ENCODE measurements at regions not wholly inside any gene's neighbourhood (a gene's known extent, or its start where the extent isn't known, plus 50 kb on each side); places are given as distances from the start of the nearest gene placed in this dataset.

DNA sequence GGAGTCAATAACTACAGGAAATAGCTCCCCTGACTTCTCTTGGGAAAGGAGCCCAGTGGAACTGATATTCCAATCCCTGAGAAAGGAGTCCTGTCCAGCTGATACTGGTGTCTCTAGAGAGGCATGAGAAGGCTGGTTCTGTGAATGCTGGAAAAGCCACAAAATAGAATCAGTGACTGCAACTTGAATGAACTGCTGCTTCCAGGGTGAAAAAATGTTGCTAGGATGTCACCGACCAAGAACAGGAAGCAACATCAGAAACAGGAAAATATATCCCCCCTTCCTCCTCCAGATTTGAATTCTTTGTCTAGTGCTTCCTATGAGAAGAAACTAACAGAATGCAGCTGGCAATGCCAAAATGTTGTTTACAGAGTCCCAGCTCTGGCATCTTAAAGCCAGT is 269.3 kb upstream of the LYPLAL1 start:
- H4K8ac ChIP-seq (ENCODE audit: low read length): no peak overlapping the region
- no peak overlapping the region for H2BK12ac ChIP-seq (ENCODE audit: low read length in 2 of 2)
- no peak overlapping the region for H3K4ac ChIP-seq (ENCODE audit: low read depth in 1 of 2, low read length in 2 of 2)
- no peaks in the 10 kb centered on the region for H3K4me1 ChIP-seq (ENCODE audit: control insufficient read depth, insufficient read depth, low read depth, low read length)
- no peak overlapping the region for H3K9ac ChIP-seq (ENCODE audit: low read length)
- no peak overlapping the region for H3K18ac ChIP-seq (ENCODE audit: low read depth in 1 of 2, low read length in 2 of 2)
- no peak overlapping the region for H3K27ac ChIP-seq (ENCODE audit: low read length, poor library complexity, severe bottlenecking)
- H2AFZ ChIP-seq (ENCODE audit: low read depth, low read length): no peak overlapping the region
- H4K91ac ChIP-seq (ENCODE audit: low read length): no peak overlapping the region
- DNase-seq: no peak
- no peaks in the 10 kb centered on the region for H3K79me1 ChIP-seq (replicated peaks; ENCODE audit: low read length, poor library complexity, severe bottlenecking)
- H2BK5ac ChIP-seq (ENCODE audit: low read depth, low read length, poor library complexity, severe bottlenecking): no peak overlapping the region
- H3K4me3 ChIP-seq (ENCODE audit: insufficient read depth in 1 of 2, low read depth in 1 of 2, low read length in 2 of 2): no peak overlapping the region
- no peak overlapping the region for H2BK15ac ChIP-seq (ENCODE audit: low read depth, poor library complexity, severe bottlenecking)
- H2BK120ac ChIP-seq (ENCODE audit: low read depth, low read length): no peak overlapping the region
- H3K9me3 ChIP-seq (ENCODE audit: control insufficient read depth, low read length): no peaks in the 10 kb centered on the region
- no peaks in the 10 kb centered on the region for H3K27me3 ChIP-seq (ENCODE audit: control insufficient read depth in 1 of 2, insufficient read depth in 1 of 2, low read length in 2 of 2)
- 0% methylated on average over 1 of the region's 1 CpG for WGBS
- H3K23ac ChIP-seq (ENCODE audit: low read length in 2 of 2): no peak overlapping the region
- H3K36me3 ChIP-seq (ENCODE audit: control insufficient read depth in 1 of 2, insufficient read depth in 2 of 2, low read depth in 1 of 2, low read length in 2 of 2): no peaks in the 10 kb centered on the region
- H3K4me2 ChIP-seq (ENCODE audit: low read length, poor library complexity, severe bottlenecking): no peak overlapping the region
- no peak overlapping the region for H2AK5ac ChIP-seq (ENCODE audit: low read length, severe bottlenecking)
- H3K14ac ChIP-seq (ENCODE audit: low read length in 2 of 2): no peak overlapping the region

DNA sequence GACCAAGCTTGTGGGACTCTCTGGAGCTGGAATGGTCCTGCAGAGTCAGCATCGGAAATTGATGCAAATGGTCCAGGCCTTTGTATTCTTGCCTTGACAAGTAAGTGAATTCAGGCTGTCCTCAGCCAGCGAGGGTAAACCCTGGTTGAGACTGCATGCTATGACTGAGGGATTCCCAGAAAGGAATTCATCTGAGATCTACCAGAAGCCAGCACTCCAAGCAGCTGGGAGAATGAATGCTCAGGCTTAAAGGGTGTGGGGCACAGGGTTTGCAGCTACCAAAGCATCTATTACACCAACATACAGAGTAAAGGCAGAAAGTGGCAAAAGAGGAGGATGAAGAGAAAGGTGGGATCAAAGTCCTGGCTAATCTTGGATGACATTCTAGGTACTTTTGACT is 257.0 kb upstream of the LYPLAL1 start:
- DNase-seq: no peak
- WGBS: 94% methylated on average over 2 of the region's 2 CpGs

DNA sequence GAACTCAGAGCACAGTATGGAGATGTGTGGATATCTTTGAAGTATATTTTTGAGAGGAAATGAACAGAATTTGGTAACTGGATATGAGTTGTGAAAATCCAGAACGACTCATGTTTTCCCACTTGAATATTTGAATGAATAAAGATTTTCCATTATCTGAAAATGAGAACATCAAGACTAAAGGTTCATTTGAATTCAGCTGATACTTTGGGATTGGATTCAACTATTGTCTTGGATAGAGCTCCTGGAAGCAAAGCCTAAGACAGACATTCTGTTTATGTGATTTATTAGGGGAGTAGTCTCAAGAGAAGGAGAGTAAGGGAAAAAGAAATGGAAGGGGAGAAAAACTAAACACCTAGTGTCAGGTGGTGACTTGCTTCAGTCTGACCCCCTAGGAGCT is 256.0 kb upstream of the LYPLAL1 start:
- no peak overlapping the region for H4K8ac ChIP-seq (ENCODE audit: low read length)
- no peaks in the 10 kb centered on the region for H3K9me3 ChIP-seq (ENCODE audit: control insufficient read depth, low read length)
- H2AK5ac ChIP-seq (ENCODE audit: low read length, severe bottlenecking): no peak overlapping the region
- H3K4ac ChIP-seq (ENCODE audit: low read depth in 1 of 2, low read length in 2 of 2): no peak overlapping the region
- H3K14ac ChIP-seq (ENCODE audit: low read length in 2 of 2): no peak overlapping the region
- no peak overlapping the region for H3K9ac ChIP-seq (ENCODE audit: low read length)
- no peak overlapping the region for H3K23ac ChIP-seq (ENCODE audit: low read length in 2 of 2)
- no peak overlapping the region for H3K4me2 ChIP-seq (ENCODE audit: low read length, poor library complexity, severe bottlenecking)
- H2BK12ac ChIP-seq (ENCODE audit: low read length in 2 of 2): no peak overlapping the region
- H3K27ac ChIP-seq (ENCODE audit: low read length, poor library complexity, severe bottlenecking): no peak overlapping the region
- no peak for DNase-seq
- no peak overlapping the region for H2BK5ac ChIP-seq (ENCODE audit: low read depth, low read length, poor library complexity, severe bottlenecking)
- no peaks in the 10 kb centered on the region for H3K4me1 ChIP-seq (ENCODE audit: control insufficient read depth, insufficient read depth, low read depth, low read length)
- H4K91ac ChIP-seq (ENCODE audit: low read length): no peak overlapping the region
- H3K36me3 ChIP-seq (ENCODE audit: control insufficient read depth in 1 of 2, insufficient read depth in 2 of 2, low read depth in 1 of 2, low read length in 2 of 2): no peaks in the 10 kb centered on the region
- WGBS: no CpG with 5 or more reads among the region's 1 CpG
- H2AFZ ChIP-seq (ENCODE audit: low read depth, low read length): no peak overlapping the region
- no peak overlapping the region for H3K18ac ChIP-seq (ENCODE audit: low read depth in 1 of 2, low read length in 2 of 2)
- no peaks in the 10 kb centered on the region for H3K27me3 ChIP-seq (ENCODE audit: control insufficient read depth in 1 of 2, insufficient read depth in 1 of 2, low read length in 2 of 2)
- H2BK120ac ChIP-seq (ENCODE audit: low read depth, low read length): no peak overlapping the region
- H3K79me1 ChIP-seq (replicated peaks; ENCODE audit: low read length, poor library complexity, severe bottlenecking): no peaks in the 10 kb centered on the region
- no peak overlapping the region for H3K4me3 ChIP-seq (ENCODE audit: insufficient read depth in 1 of 2, low read depth in 1 of 2, low read length in 2 of 2)
- no peak overlapping the region for H2BK15ac ChIP-seq (ENCODE audit: low read depth, poor library complexity, severe bottlenecking)

More for the DNA sequence above, 257.0 kb upstream of the LYPLAL1 start:
- Histone ChIP-seq H3K27me3 (ENCODE audit: control insufficient read depth in 1 of 2, insufficient read depth in 1 of 2, low read length in 2 of 2) (no peaks in the 10 kb centered on the region), H3K79me1 (replicated peaks; ENCODE audit: low read length, poor library complexity, severe bottlenecking) (no peaks in the 10 kb centered on the region), H3K4me1 (ENCODE audit: control insufficient read depth, insufficient read depth, low read depth, low read length) (no peaks in the 10 kb centered on the region), H4K8ac (ENCODE audit: low read length) (no peak overlapping the region), H3K36me3 (ENCODE audit: control insufficient read depth in 1 of 2, insufficient read depth in 2 of 2, low read depth in 1 of 2, low read length in 2 of 2) (no peaks in the 10 kb centered on the region), H3K9me3 (ENCODE audit: control insufficient read depth, low read length) (no peaks in the 10 kb centered on the region), H2BK15ac (ENCODE audit: low read depth, poor library complexity, severe bottlenecking) (no peak overlapping the region), H3K27ac (ENCODE audit: low read length, poor library complexity, severe bottlenecking) (no peak overlapping the region), H3K4ac (ENCODE audit: low read depth in 1 of 2, low read length in 2 of 2) (no peak overlapping the region), H3K4me3 (ENCODE audit: insufficient read depth in 1 of 2, low read depth in 1 of 2, low read length in 2 of 2) (no peak overlapping the region), H4K91ac (ENCODE audit: low read length) (no peak overlapping the region), H3K18ac (ENCODE audit: low read depth in 1 of 2, low read length in 2 of 2) (no peak overlapping the region), H3K4me2 (ENCODE audit: low read length, poor library complexity, severe bottlenecking) (no peak overlapping the region), H2AFZ (ENCODE audit: low read depth, low read length) (no peak overlapping the region), H3K14ac (ENCODE audit: low read length in 2 of 2) (no peak overlapping the region), H2BK120ac (ENCODE audit: low read depth, low read length) (no peak overlapping the region), H2BK12ac (ENCODE audit: low read length in 2 of 2) (no peak overlapping the region), H2AK5ac (ENCODE audit: low read length, severe bottlenecking) (no peak overlapping the region), H3K23ac (ENCODE audit: low read length in 2 of 2) (no peak overlapping the region), H2BK5ac (ENCODE audit: low read depth, low read length, poor library complexity, severe bottlenecking) (no peak overlapping the region), H3K9ac (ENCODE audit: low read length) (no peak overlapping the region)

DNA sequence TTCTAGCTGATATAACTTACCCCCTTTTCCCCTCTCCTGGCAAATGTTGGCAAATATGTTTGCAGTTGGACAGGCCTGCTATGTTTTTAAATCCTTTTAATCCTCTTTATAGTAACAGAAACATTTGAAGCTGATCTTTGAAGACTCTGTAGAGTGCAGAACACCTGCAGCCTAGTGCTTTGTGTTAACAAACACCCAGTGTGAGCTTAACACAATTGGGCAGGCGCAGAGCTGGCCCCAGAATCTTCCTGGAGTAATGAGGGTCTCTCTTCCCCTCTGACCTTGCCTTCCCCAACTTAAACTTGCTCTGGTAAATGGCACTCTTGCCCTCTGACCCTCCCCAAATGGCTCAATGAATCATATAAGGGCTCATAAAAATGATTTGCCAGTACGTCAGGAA is 247.9 kb upstream of the LYPLAL1 start:
- no peak overlapping the region for H4K8ac ChIP-seq (ENCODE audit: low read length)

More for the DNA sequence above, 247.9 kb upstream of the LYPLAL1 start:
- Histone ChIP-seq H2BK15ac (ENCODE audit: low read depth, poor library complexity, severe bottlenecking) (no peak overlapping the region), H3K4me1 (ENCODE audit: control insufficient read depth, insufficient read depth, low read depth, low read length) (no peaks in the 10 kb centered on the region), H3K27ac (ENCODE audit: low read length, poor library complexity, severe bottlenecking) (no peak overlapping the region), H3K23ac (ENCODE audit: low read length in 2 of 2) (no peak overlapping the region), H3K14ac (ENCODE audit: low read length in 2 of 2) (no peak overlapping the region), H3K4ac (ENCODE audit: low read depth in 1 of 2, low read length in 2 of 2) (no peak overlapping the region), H3K4me3 (ENCODE audit: insufficient read depth in 1 of 2, low read depth in 1 of 2, low read length in 2 of 2) (no peak overlapping the region), H3K18ac (ENCODE audit: low read depth in 1 of 2, low read length in 2 of 2) (no peak overlapping the region), H3K4me2 (ENCODE audit: low read length, poor library complexity, severe bottlenecking) (no peak overlapping the region), H2AFZ (ENCODE audit: low read depth, low read length) (no peak overlapping the region), H3K9ac (ENCODE audit: low read length) (no peak overlapping the region), H4K91ac (ENCODE audit: low read length) (no peak overlapping the region), H3K79me1 (replicated peaks; ENCODE audit: low read length, poor library complexity, severe bottlenecking) (no peaks in the 10 kb centered on the region), H2BK12ac (ENCODE audit: low read length in 2 of 2) (no peak overlapping the region), H3K27me3 (ENCODE audit: control insufficient read depth in 1 of 2, insufficient read depth in 1 of 2, low read length in 2 of 2) (no peaks in the 10 kb centered on the region), H3K9me3 (ENCODE audit: control insufficient read depth, low read length) (no peaks in the 10 kb centered on the region), H2BK5ac (ENCODE audit: low read depth, low read length, poor library complexity, severe bottlenecking) (no peak overlapping the region), H2BK120ac (ENCODE audit: low read depth, low read length) (no peak overlapping the region), H3K36me3 (ENCODE audit: control insufficient read depth in 1 of 2, insufficient read depth in 2 of 2, low read depth in 1 of 2, low read length in 2 of 2) (no peaks in the 10 kb centered on the region), H2AK5ac (ENCODE audit: low read length, severe bottlenecking) (no peak overlapping the region)
- 80% methylated on average over 2 of the region's 2 CpGs for WGBS
- DNase-seq: no peak

All from mesenchymal stem cell (in vitro differentiated cells and primary cell).